Uterus (tissue), 2 donors: ENCODE measurements at regions not wholly inside any gene's neighbourhood (a gene's known extent, or its start where the extent isn't known, plus 50 kb on each side); places are given as distances from the start of the nearest gene placed in this dataset.

Source experiments
- POLR2A ChIP-seq, 2 donors: fragments of 450-650 bp; IDR thresholded peaks; one replicate each; pipeline ENCODE4 v1.6.1; 2016; ENCODE audit warnings: antibody characterized with exemption in 2 of 2, mild to moderate bottlenecking in 1 of 2, moderate library complexity in 1 of 2
- TF ChIP-seq, protein P1 (sequence below), 4 experiments: fragments of 200-600 bp in 2 of 4; fragments of 450-650 bp in 2 of 4; sonication (generic) in 2 of 4; IDR thresholded peaks; one replicate each; pipeline ENCODE4 v1.5.1; 2016 to 2019; ENCODE audit warnings: antibody characterized with exemption in 4 of 4, mild to moderate bottlenecking in 2 of 4, moderate library complexity in 1 of 4

DNA sequence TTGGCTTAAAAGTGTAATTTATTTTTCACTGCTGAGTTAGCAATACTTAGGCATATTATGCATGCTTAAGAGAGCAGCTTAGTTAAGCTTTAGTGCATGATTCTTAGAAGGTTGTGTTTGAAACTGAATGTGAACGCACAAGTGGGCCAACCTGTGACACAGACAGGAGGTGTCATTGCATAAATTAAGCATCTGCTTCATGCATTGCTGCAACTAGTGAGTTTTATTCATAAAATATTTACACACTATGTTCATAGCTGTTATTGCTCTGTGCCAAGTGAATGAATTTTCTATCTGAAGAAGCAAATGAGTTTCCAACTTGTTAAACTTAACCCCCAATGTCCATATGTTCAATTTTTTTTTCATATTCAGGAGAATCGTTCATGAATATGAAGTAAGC is 806.4 kb downstream of the GALR1 start:
- TF ChIP-seq, protein P1, sequence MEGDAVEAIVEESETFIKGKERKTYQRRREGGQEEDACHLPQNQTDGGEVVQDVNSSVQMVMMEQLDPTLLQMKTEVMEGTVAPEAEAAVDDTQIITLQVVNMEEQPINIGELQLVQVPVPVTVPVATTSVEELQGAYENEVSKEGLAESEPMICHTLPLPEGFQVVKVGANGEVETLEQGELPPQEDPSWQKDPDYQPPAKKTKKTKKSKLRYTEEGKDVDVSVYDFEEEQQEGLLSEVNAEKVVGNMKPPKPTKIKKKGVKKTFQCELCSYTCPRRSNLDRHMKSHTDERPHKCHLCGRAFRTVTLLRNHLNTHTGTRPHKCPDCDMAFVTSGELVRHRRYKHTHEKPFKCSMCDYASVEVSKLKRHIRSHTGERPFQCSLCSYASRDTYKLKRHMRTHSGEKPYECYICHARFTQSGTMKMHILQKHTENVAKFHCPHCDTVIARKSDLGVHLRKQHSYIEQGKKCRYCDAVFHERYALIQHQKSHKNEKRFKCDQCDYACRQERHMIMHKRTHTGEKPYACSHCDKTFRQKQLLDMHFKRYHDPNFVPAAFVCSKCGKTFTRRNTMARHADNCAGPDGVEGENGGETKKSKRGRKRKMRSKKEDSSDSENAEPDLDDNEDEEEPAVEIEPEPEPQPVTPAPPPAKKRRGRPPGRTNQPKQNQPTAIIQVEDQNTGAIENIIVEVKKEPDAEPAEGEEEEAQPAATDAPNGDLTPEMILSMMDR (IDR thresholded peaks at IDR 0.05) = no peak
- no peak for TF ChIP-seq POLR2A (IDR thresholded peaks at IDR 0.05)
